ENCODE measurements at regions not wholly inside any gene's neighbourhood (a gene's known extent, or its start where the extent isn't known, plus 50 kb on each side); places are given as distances from the start of the nearest gene placed in this dataset.

- H3K27ac ChIP-seq: no peak overlapping the region
- TF ChIP-seq CTCF (conservative IDR thresholded peaks at IDR 0.05) (no peak), ZFX (IDR thresholded peaks at IDR 0.05) (no peak)
Observed at GRCh38 chr3:5563537-5564277, 376.2 kb downstream of the EDEM1 start.

- TF ChIP-seq CTCF (conservative IDR thresholded peaks at IDR 0.05): no peak
- TF ChIP-seq ZFX (IDR thresholded peaks at IDR 0.05): no peak
- no peak overlapping the region for H3K27ac ChIP-seq
Observed at GRCh38 chr3:5564278-5564666, 376.8 kb downstream of the EDEM1 start.

GRCh38 chr3:5565026-5565425 is 377.5 kb downstream of the EDEM1 start:
- H3K27ac ChIP-seq: no peak overlapping the region
- TF ChIP-seq CTCF (conservative IDR thresholded peaks at IDR 0.05): no peak
- TF ChIP-seq ZFX (IDR thresholded peaks at IDR 0.05): no peak

- TF ChIP-seq CTCF (conservative IDR thresholded peaks at IDR 0.05) (no peak), ZFX (IDR thresholded peaks at IDR 0.05) (no peak)
- no peak overlapping the region for H3K27ac ChIP-seq
Observed at GRCh38 chr3:5567113-5567512, 379.6 kb downstream of the EDEM1 start.

GRCh38 chr3:5568451-5568850 is 380.9 kb downstream of the EDEM1 start:
- H3K27ac ChIP-seq: no peak overlapping the region
- peak; percentile 63 for TF ChIP-seq CTCF (conservative IDR thresholded peaks at IDR 0.05)
- no peak for TF ChIP-seq ZFX (IDR thresholded peaks at IDR 0.05)

- H3K27ac ChIP-seq: no peak overlapping the region
- no peak for TF ChIP-seq ZFX (IDR thresholded peaks at IDR 0.05)
- no peak for TF ChIP-seq CTCF (conservative IDR thresholded peaks at IDR 0.05)
Observed at GRCh38 chr3:5569152-5569551, 381.6 kb downstream of the EDEM1 start.

- H3K27ac ChIP-seq: no peak overlapping the region
- TF ChIP-seq ZFX (IDR thresholded peaks at IDR 0.05) (no peak), CTCF (conservative IDR thresholded peaks at IDR 0.05) (no peak)
Observed at GRCh38 chr3:5572168-5572567, 384.7 kb downstream of the EDEM1 start.
